OCI-LY3 (cell line): ENCODE measurements at regions not wholly inside any gene's neighbourhood (a gene's known extent, or its start where the extent isn't known, plus 50 kb on each side); places are given as distances from the start of the nearest gene placed in this dataset.

Source experiments
- H2AFZ ChIP-seq: fragments of 200-600, 300-600 bp; shearing (Covaris generic); 2 replicates; pipeline ENCODE4 v1.6.0; 2014; ENCODE audit warnings: antibody characterized with exemption, low read depth, low read length
- H3K27ac ChIP-seq: fragments of 200-600, 300-600 bp; sonication (generic); 2 replicates; pipeline ENCODE4 v1.5.1; 2014; ENCODE audit warnings: mild to moderate bottlenecking, low read length, moderate library complexity, mixed read lengths
- H3K27me3 ChIP-seq: fragments of 200-600, 300-600 bp; sonication (generic); 2 replicates; pipeline ENCODE4 v1.6.1; 2014; ENCODE audit warnings: low read depth, low read length, mixed read lengths
- H3K36me3 ChIP-seq: fragments of 200-600, 300-600 bp; sonication (generic); replicated peaks from 2 replicates; pipeline ENCODE3; 2014; ENCODE audit warnings: low read depth, low read length, mixed read lengths
- H3K4me1 ChIP-seq: fragments of 300-600, 200-600 bp; sonication (generic); 2 replicates; pipeline ENCODE4 v1.6.1; 2014; ENCODE audit warnings: low read length, mixed read lengths
- H3K4me2 ChIP-seq: fragments of 200-600, 300-600 bp; sonication (generic); 2 replicates; pipeline ENCODE4 v1.6.1; 2014; ENCODE audit warnings: low read length, mixed read lengths
- H3K4me3 ChIP-seq: fragments of 300-600, 200-600 bp; sonication (generic); 2 replicates; pipeline ENCODE4 v1.5.1; 2014; ENCODE audit warnings: antibody characterized with exemption, mild to moderate bottlenecking, low read length, moderate library complexity
- H3K79me2 ChIP-seq: fragments of 300-600, 200-600 bp; shearing (Covaris generic); 2 replicates; pipeline ENCODE4 v1.6.1; 2014; ENCODE audit warnings: mild to moderate bottlenecking, low read length, mixed read lengths
- H3K9ac ChIP-seq: fragments of 300-600, 200-600 bp; shearing (Covaris generic); 2 replicates; pipeline ENCODE4 v1.6.0; 2014; ENCODE audit warnings: mild to moderate bottlenecking, low read length, moderate library complexity
- H3K9me3 ChIP-seq: fragments of 200-600, 300-600 bp; shearing (Covaris generic); 2 replicates; pipeline ENCODE4 v1.6.1; 2014; ENCODE audit warnings: low read length, mixed read lengths; ENCODE audit not compliant: insufficient read depth
- H4K20me1 ChIP-seq: fragments of 200-600, 300-600 bp; sonication (generic); 2 replicates; pipeline ENCODE4 v1.6.1; 2016; ENCODE audit warnings: low read length, mixed read lengths; ENCODE audit not compliant: insufficient read depth
- EZH2phosphoT487 ChIP-seq: fragments of 200-600 bp; shearing (Covaris generic); IDR thresholded peaks from 2 replicates; pipeline ENCODE4 v1.6.1; 2018; ENCODE audit warnings: antibody characterized with exemption, mixed run types, low read depth
- TF ChIP-seq, protein P1 (sequence below): fragments of 200-600, 300-600 bp; sonication (generic); IDR thresholded peaks from 2 replicates; pipeline ENCODE4 v1.5.1; 2014; ENCODE audit warnings: antibody characterized with exemption, low read length, low read depth

DNA sequence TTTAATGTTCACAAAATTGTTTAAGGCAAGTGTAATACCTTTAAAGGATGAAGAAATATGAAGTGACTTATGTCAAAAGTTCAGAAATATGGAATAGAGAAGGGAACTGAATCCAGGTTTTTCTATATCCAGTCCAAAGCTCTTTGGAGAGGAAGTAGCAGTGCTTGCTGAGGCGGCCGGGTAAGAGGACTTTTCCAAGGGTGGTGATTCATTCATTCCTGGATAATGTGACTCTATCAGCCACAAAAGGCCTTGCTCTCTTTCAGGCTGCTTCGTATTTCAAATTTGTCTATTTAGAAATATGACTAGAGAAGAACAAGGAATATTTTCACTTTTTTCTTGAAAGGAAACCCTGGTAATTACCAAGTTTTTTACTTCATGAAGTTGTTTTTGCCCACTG is 830.1 kb upstream of the ZEB2 start:
- Histone ChIP-seq H3K4me1 (no peaks in the 10 kb centered on the region), H3K9ac (no peak overlapping the region), H4K20me1 (no peaks in the 10 kb centered on the region), H2AFZ (no peak overlapping the region), H3K4me2 (no peak overlapping the region), H3K36me3 (no peaks in the 10 kb centered on the region), H3K27ac (no peak overlapping the region), H3K79me2 (no peaks in the 10 kb centered on the region), H3K27me3 (no peaks in the 10 kb centered on the region), H3K9me3 (no peaks in the 10 kb centered on the region), H3K4me3 (no peak overlapping the region)
- TF ChIP-seq EZH2phosphoT487: no peak
- TF ChIP-seq, protein P1, sequence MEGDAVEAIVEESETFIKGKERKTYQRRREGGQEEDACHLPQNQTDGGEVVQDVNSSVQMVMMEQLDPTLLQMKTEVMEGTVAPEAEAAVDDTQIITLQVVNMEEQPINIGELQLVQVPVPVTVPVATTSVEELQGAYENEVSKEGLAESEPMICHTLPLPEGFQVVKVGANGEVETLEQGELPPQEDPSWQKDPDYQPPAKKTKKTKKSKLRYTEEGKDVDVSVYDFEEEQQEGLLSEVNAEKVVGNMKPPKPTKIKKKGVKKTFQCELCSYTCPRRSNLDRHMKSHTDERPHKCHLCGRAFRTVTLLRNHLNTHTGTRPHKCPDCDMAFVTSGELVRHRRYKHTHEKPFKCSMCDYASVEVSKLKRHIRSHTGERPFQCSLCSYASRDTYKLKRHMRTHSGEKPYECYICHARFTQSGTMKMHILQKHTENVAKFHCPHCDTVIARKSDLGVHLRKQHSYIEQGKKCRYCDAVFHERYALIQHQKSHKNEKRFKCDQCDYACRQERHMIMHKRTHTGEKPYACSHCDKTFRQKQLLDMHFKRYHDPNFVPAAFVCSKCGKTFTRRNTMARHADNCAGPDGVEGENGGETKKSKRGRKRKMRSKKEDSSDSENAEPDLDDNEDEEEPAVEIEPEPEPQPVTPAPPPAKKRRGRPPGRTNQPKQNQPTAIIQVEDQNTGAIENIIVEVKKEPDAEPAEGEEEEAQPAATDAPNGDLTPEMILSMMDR: no peak

DNA sequence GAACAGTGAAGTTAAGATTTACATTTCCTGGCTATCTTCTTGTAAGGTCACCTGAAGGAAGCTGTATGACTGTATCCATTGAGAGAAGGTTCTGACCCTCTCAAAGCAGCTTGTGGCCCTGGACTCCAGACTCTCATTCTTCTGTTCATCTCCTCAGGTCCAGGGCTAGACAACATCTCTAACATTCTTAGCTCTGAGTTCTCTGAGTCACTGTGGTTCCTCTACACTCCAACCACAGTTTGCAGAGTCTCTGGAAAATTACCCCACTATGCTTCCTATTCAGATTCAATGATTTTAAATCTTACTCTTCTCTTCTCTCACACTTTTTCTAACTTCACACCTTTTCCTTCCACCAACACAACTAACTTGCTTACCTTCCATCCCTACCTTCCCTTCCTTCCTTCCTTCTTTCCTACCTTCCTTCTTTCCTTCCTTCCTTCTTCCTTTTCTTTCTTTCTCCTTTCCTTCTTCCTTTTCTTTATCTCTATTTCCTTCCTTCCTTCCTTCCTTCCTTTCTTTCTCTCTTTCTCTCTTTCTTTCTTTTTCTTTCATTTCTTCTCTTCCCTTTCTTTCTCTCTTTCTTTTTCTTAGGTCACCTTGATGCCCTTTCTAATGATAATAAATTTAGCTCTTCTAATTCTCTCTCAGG is 824.3 kb upstream of the ZEB2 start:
- H3K27me3 ChIP-seq: no peaks in the 10 kb centered on the region
- H3K9ac ChIP-seq: no peak overlapping the region
- no peak overlapping the region for H3K27ac ChIP-seq
- H3K4me3 ChIP-seq: no peak overlapping the region
- H4K20me1 ChIP-seq: no peaks in the 10 kb centered on the region
- no peaks in the 10 kb centered on the region for H3K4me1 ChIP-seq
- no peaks in the 10 kb centered on the region for H3K79me2 ChIP-seq
- H3K36me3 ChIP-seq: no peaks in the 10 kb centered on the region
- H3K9me3 ChIP-seq: no peaks in the 10 kb centered on the region; the same call in 1 of the 2 replicates
- H2AFZ ChIP-seq: no peak overlapping the region
- no peak for TF ChIP-seq EZH2phosphoT487
- TF ChIP-seq, protein P1: no peak
- H3K4me2 ChIP-seq: no peak overlapping the region

DNA sequence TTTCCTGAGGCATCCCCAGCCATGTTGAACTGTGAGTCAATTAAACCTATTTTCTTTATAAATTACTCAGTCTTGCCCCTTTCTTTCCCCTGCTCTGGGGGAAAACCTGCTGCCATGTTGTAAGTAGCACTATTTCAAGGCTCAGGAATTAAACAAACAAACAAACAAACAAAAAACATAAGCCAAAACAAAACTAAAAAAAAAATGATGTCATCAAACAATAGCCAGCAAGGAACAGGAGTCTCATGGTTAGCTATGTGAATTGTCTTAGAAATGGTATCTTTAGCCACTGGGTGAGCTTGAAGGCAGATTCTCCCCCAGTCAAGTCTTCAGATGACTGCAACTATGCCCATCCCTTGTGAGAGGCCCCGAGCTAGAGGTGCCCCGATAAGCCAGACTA is 823.4 kb upstream of the ZEB2 start:
- no peaks in the 10 kb centered on the region for H3K79me2 ChIP-seq
- no peak for TF ChIP-seq EZH2phosphoT487
- no peaks in the 10 kb centered on the region; the same call in 1 of the 2 replicates for H3K9me3 ChIP-seq
- H3K4me3 ChIP-seq: no peak overlapping the region
- no peaks in the 10 kb centered on the region for H3K4me1 ChIP-seq
- H3K9ac ChIP-seq: no peak overlapping the region
- H4K20me1 ChIP-seq: no peaks in the 10 kb centered on the region
- no peaks in the 10 kb centered on the region for H3K36me3 ChIP-seq
- H3K27ac ChIP-seq: no peak overlapping the region
- no peaks in the 10 kb centered on the region for H3K27me3 ChIP-seq
- no peak overlapping the region for H2AFZ ChIP-seq
- no peak overlapping the region for H3K4me2 ChIP-seq

DNA sequence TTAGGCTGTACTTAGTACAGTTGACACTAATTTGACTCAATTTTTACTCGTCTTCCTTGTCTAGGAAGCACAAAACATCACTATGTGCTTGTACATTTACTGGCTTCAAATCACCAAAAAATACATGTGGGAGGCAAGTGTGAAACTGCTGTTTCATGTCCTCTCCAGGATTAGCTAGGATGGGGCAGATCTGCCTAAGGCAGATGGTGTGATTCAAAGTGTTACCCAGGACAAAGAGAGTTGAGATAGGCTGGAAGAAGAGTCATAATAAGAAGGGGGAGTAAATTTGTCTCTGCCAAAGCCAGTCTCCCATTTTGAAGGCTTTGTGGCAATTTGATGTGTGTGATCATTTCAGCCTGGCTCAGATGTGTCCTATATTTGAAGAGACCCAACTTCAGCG is 821.6 kb upstream of the ZEB2 start:
- Histone ChIP-seq H3K9me3 (no peaks in the 10 kb centered on the region; the same call in 1 of the 2 replicates), H3K4me2 (no peak overlapping the region), H4K20me1 (no peaks in the 10 kb centered on the region), H3K36me3 (no peaks in the 10 kb centered on the region), H3K9ac (no peak overlapping the region), H3K4me3 (no peak overlapping the region), H3K4me1 (no peaks in the 10 kb centered on the region), H2AFZ (no peak overlapping the region), H3K27me3 (no peaks in the 10 kb centered on the region), H3K79me2 (no peaks in the 10 kb centered on the region), H3K27ac (no peak overlapping the region)
- no peak for TF ChIP-seq EZH2phosphoT487
- TF ChIP-seq, protein P1: no peak
